ENCODE measurements at regions not wholly inside any gene's neighbourhood (a gene's known extent, or its start where the extent isn't known, plus 50 kb on each side); places are given as distances from the start of the nearest gene placed in this dataset.

GRCh38 chr20:10954137-10954840 lies 280.5 kb upstream of the JAG1 start:
- Histone ChIP-seq H3K4me3 (no peak overlapping the region), H3K27ac (replicated peaks in 1 of 4) (no peak overlapping the region), H3K36me3 (no peaks in the 10 kb centered on the region), H3K27me3 (no peaks in the 10 kb centered on the region), H3K9me3 (no peaks in the 10 kb centered on the region), H3K4me1 (no peaks in the 10 kb centered on the region)
- TF ChIP-seq POLR2AphosphoS5 (IDR thresholded peaks at IDR 0.05) (no peak), EP300 (IDR thresholded peaks at IDR 0.05) (no peak), POLR2A (IDR thresholded peaks at IDR 0.05; ENCODE audit: low read depth) (no peak)
- TF ChIP-seq, protein P1, sequence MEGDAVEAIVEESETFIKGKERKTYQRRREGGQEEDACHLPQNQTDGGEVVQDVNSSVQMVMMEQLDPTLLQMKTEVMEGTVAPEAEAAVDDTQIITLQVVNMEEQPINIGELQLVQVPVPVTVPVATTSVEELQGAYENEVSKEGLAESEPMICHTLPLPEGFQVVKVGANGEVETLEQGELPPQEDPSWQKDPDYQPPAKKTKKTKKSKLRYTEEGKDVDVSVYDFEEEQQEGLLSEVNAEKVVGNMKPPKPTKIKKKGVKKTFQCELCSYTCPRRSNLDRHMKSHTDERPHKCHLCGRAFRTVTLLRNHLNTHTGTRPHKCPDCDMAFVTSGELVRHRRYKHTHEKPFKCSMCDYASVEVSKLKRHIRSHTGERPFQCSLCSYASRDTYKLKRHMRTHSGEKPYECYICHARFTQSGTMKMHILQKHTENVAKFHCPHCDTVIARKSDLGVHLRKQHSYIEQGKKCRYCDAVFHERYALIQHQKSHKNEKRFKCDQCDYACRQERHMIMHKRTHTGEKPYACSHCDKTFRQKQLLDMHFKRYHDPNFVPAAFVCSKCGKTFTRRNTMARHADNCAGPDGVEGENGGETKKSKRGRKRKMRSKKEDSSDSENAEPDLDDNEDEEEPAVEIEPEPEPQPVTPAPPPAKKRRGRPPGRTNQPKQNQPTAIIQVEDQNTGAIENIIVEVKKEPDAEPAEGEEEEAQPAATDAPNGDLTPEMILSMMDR (IDR thresholded peaks at IDR 0.05), result no peak
- intact Hi-C loops (cut with DNase I), result no loop called here
- 57% methylated on average over 6 of the region's 6 CpGs for WGBS
- DNase-seq (ENCODE audit: extremely low spot score), result no peak

GRCh38 chr20:10954908-10955580 lies 281.2 kb upstream of the JAG1 start:
- Histone ChIP-seq H3K9me3 (no peaks in the 10 kb centered on the region), H3K27me3 (no peaks in the 10 kb centered on the region), H3K36me3 (no peaks in the 10 kb centered on the region), H3K27ac (replicated peaks in 1 of 4) (no peak overlapping the region), H3K4me1 (no peaks in the 10 kb centered on the region), H3K4me3 (no peak overlapping the region)
- no peak for DNase-seq (ENCODE audit: extremely low spot score)
- TF ChIP-seq EP300 (IDR thresholded peaks at IDR 0.05) (no peak), POLR2AphosphoS5 (IDR thresholded peaks at IDR 0.05) (no peak), POLR2A (IDR thresholded peaks at IDR 0.05; ENCODE audit: low read depth) (no peak)
- TF ChIP-seq, protein P1 (IDR thresholded peaks at IDR 0.05), result no peak
- WGBS, result 76% methylated on average over 3 of the region's 3 CpGs
- intact Hi-C loops (cut with DNase I), result no loop called here

GRCh38 chr20:10958279-10958678 lies 284.5 kb upstream of the JAG1 start:
- DNase-seq (ENCODE audit: extremely low spot score), result no peak
- H3K36me3 ChIP-seq, result no peaks in the 10 kb centered on the region
- 75% methylated on average over 3 of the region's 3 CpGs for WGBS
- H3K4me3 ChIP-seq, result no peak overlapping the region
- TF ChIP-seq, protein P1 (IDR thresholded peaks at IDR 0.05), result no peak
- TF ChIP-seq POLR2AphosphoS5 (IDR thresholded peaks at IDR 0.05), result no peak
- TF ChIP-seq EP300 (IDR thresholded peaks at IDR 0.05), result no peak
- no peak for TF ChIP-seq POLR2A (IDR thresholded peaks at IDR 0.05; ENCODE audit: low read depth)
- intact Hi-C loops (cut with DNase I), result no loop called here
- H3K9me3 ChIP-seq, result no peaks in the 10 kb centered on the region
- H3K27ac ChIP-seq (replicated peaks in 1 of 4), result no peak overlapping the region
- H3K27me3 ChIP-seq, result no peaks in the 10 kb centered on the region
- H3K4me1 ChIP-seq, result no peaks in the 10 kb centered on the region

DNA sequence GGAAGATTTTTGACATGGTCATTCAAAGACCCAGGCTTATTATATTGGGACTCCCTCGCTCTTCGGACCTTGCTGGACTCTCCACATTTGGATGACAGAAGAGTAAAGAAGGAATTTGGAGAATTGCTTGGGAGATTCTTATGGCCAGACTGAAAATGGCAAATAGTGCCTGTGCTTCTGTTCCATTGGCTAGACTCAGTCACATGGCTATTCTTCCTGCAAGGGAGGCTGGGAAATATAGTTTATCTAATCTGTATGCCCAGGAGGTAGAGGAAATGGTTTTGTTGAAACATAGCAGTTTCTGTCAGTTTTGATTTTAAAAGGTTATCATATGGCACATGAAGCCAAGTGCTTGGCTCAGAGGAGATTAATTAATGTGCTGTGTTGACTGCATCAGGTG lies 286.6 kb upstream of the JAG1 start:
- Histone ChIP-seq H3K27ac (replicated peaks in 1 of 4) (no peak overlapping the region), H3K9me3 (no peaks in the 10 kb centered on the region), H3K36me3 (no peaks in the 10 kb centered on the region), H3K4me1 (peaks cover 0 to 6% (median 3%) of the 10 kb centered on the region in 4 donors), H3K27me3 (no peaks in the 10 kb centered on the region), H3K4me3 (no peak overlapping the region)
- DNase-seq (ENCODE audit: extremely low spot score), result no peak
- intact Hi-C loops (cut with DNase I), result no loop called here
- TF ChIP-seq POLR2A (IDR thresholded peaks at IDR 0.05; ENCODE audit: low read depth) (no peak), POLR2AphosphoS5 (IDR thresholded peaks at IDR 0.05) (no peak)
- 89% methylated on average over 2 of the region's 2 CpGs for WGBS

GRCh38 chr20:10961651-10962288 lies 288.0 kb upstream of the JAG1 start:
- Histone ChIP-seq H3K36me3 (no peaks in the 10 kb centered on the region), H3K9me3 (no peaks in the 10 kb centered on the region), H3K27me3 (no peaks in the 10 kb centered on the region), H3K27ac (replicated peaks in 1 of 4) (no peak overlapping the region), H3K4me1 (peaks cover 0 to 6% (median 3%) of the 10 kb centered on the region in 4 donors), H3K4me3 (no peak overlapping the region)
- intact Hi-C loops (cut with DNase I), result no loop called here
- WGBS, result 60% methylated on average over 1 of the region's 1 CpG
- no peak for DNase-seq (ENCODE audit: extremely low spot score)
- TF ChIP-seq POLR2A (IDR thresholded peaks at IDR 0.05; ENCODE audit: low read depth) (no peak), EP300 (IDR thresholded peaks at IDR 0.05) (no peak), POLR2AphosphoS5 (IDR thresholded peaks at IDR 0.05) (no peak)
- TF ChIP-seq, protein P1 (IDR thresholded peaks at IDR 0.05), result no peak
